HEK293 (cell line): ENCODE measurements at regions not wholly inside any gene's neighbourhood (a gene's known extent, or its start where the extent isn't known, plus 50 kb on each side); places are given as distances from the start of the nearest gene placed in this dataset.

Experiments used
- CTCF ChIA-PET: fragments of 350-600 bp; formaldehyde crosslinking; extraction: SDS; loops from one replicate; lab custom pipeline; 2021; ENCODE audit warnings: antibody characterized with exemption; lab: Yijun Ruan, JAX
- POLR2A ChIA-PET: fragments of 300-600 bp; formaldehyde crosslinking; extraction: SDS; loops from one replicate; lab custom pipeline; 2020; ENCODE audit warnings: antibody characterized with exemption, inconsistent platforms; lab: Yijun Ruan, JAX
- H3K27ac ChIP-seq: fragments of 200-500 bp; sonication (Bioruptor generic); 2 replicates; pipeline ENCODE4 v1.5.1; 2014; ENCODE audit warnings: low read depth, low read length, control low read depth, inconsistent platforms; ENCODE audit errors: extremely low read depth
- H3K36me3 ChIP-seq, 2 experiments: fragments of 200-500 bp in 1 of 2; sonication (Bioruptor generic) in 1 of 2; 1 replicate in 1 of 2; 2 replicates in 1 of 2; pipeline ENCODE4 v1.5.1; 2014 to 2017; ENCODE audit warnings: inconsistent platforms in 2 of 2, low read length in 2 of 2; ENCODE audit not compliant: control insufficient read depth in 2 of 2, insufficient read depth in 1 of 2
- H3K4me1 ChIP-seq: fragments of 200-500 bp; sonication (Bioruptor generic); 2 replicates; pipeline ENCODE4 v1.5.1; 2014; ENCODE audit warnings: mild to moderate bottlenecking, low read length, inconsistent platforms; ENCODE audit not compliant: control insufficient read depth, insufficient read depth
- H3K4me3 ChIP-seq: 2 replicates; pipeline ENCODE4 v1.5.1; 2011; ENCODE audit warnings: low read depth, mild to moderate bottlenecking, control low read depth, low read length, moderate library complexity
- H3K9me3 ChIP-seq: fragments of 200-500 bp; sonication (Bioruptor generic); 2 replicates; pipeline ENCODE4 v1.5.1; 2014; ENCODE audit warnings: low read depth, low read length, inconsistent platforms; ENCODE audit not compliant: control insufficient read depth, insufficient read depth
- EGR2 ChIP-seq: fragments of 450-650 bp; formaldehyde crosslinking; IDR thresholded peaks from 2 replicates; pipeline ENCODE4 v1.5.1; 2016; ENCODE audit warnings: low read depth, missing biosample characterization, missing genetic modification characterization
- OVOL3 ChIP-seq: fragments of 450-650 bp; formaldehyde crosslinking; IDR thresholded peaks from 2 replicates; pipeline ENCODE4 v1.5.1; 2016; ENCODE audit warnings: missing biosample characterization, missing genetic modification characterization
- SP3 ChIP-seq: fragments of 450-650 bp; formaldehyde crosslinking; IDR thresholded peaks from 2 replicates; pipeline ENCODE4 v1.5.1; 2016; ENCODE audit warnings: missing biosample characterization, missing genetic modification characterization
- YY1 ChIP-seq: fragments of 450-650 bp; formaldehyde crosslinking; IDR thresholded peaks from 2 replicates; pipeline ENCODE4 v1.5.1; 2018; ENCODE audit warnings: missing biosample characterization, missing genetic modification characterization
- ZBTB20 ChIP-seq: fragments of 450-650 bp; formaldehyde crosslinking; IDR thresholded peaks from 2 replicates; pipeline ENCODE4 v1.5.1; 2016; ENCODE audit warnings: missing biosample characterization, missing genetic modification characterization
- ZBTB8A ChIP-seq: fragments of 450-650 bp; formaldehyde crosslinking; IDR thresholded peaks from 2 replicates; pipeline ENCODE4 v1.5.1; 2016; ENCODE audit warnings: missing biosample characterization, missing genetic modification characterization
- ZNF140 ChIP-seq: fragments of 450-650 bp; formaldehyde crosslinking; IDR thresholded peaks from 2 replicates; pipeline ENCODE4 v1.5.1; 2016; ENCODE audit warnings: missing biosample characterization, missing genetic modification characterization
- ZNF146 ChIP-seq: fragments of 450-650 bp; formaldehyde crosslinking; IDR thresholded peaks from 2 replicates; pipeline ENCODE4 v1.5.1; 2016; ENCODE audit warnings: missing biosample characterization, missing genetic modification characterization
- ZNF157 ChIP-seq: fragments of 450-650 bp; formaldehyde crosslinking; IDR thresholded peaks from 2 replicates; pipeline ENCODE4 v1.5.1; 2016; ENCODE audit warnings: missing biosample characterization, missing genetic modification characterization
- ZNF221 ChIP-seq: fragments of 450-650 bp; formaldehyde crosslinking; IDR thresholded peaks from 2 replicates; pipeline ENCODE4 v1.5.1; 2017; ENCODE audit warnings: missing biosample characterization, missing genetic modification characterization, borderline replicate concordance
- ZNF48 ChIP-seq: fragments of 450-650 bp; formaldehyde crosslinking; IDR thresholded peaks from 2 replicates; pipeline ENCODE4 v1.5.1; 2016; ENCODE audit warnings: missing biosample characterization, missing genetic modification characterization
- ZNF571 ChIP-seq: fragments of 450-650 bp; formaldehyde crosslinking; IDR thresholded peaks from 2 replicates; pipeline ENCODE4 v1.5.0; 2017; ENCODE audit warnings: missing biosample characterization, missing genetic modification characterization
- ZNF585B ChIP-seq: fragments of 450-650 bp; formaldehyde crosslinking; IDR thresholded peaks from 2 replicates; pipeline ENCODE4 v1.5.1; 2016; ENCODE audit warnings: missing biosample characterization, missing genetic modification characterization
- ZSCAN23 ChIP-seq: fragments of 450-650 bp; formaldehyde crosslinking; IDR thresholded peaks from 2 replicates; pipeline ENCODE4 v1.5.1; 2016; ENCODE audit warnings: missing biosample characterization, missing genetic modification characterization
- TF ChIP-seq, protein P1 (sequence below): fragments of 450-650 bp; formaldehyde crosslinking; IDR thresholded peaks from 2 replicates; pipeline ENCODE4 v1.5.1; 2016; ENCODE audit warnings: missing biosample characterization, missing genetic modification characterization, low read depth
- TF ChIP-seq, protein P2 (sequence below): fragments of 450-650 bp; formaldehyde crosslinking; IDR thresholded peaks from 2 replicates; pipeline ENCODE4 v1.5.1; 2016; ENCODE audit warnings: missing biosample characterization, missing genetic modification characterization
- TF ChIP-seq, protein P3 (sequence below): fragments of 450-650 bp; formaldehyde crosslinking; IDR thresholded peaks from 2 replicates; pipeline ENCODE4 v1.5.1; 2016; ENCODE audit warnings: missing biosample characterization, missing genetic modification characterization, borderline replicate concordance
- TF ChIP-seq, protein P4 (sequence below): fragments of 450-650 bp; formaldehyde crosslinking; IDR thresholded peaks from 2 replicates; pipeline ENCODE4 v1.5.1; 2016; ENCODE audit warnings: missing biosample characterization, missing genetic modification characterization

DNA sequence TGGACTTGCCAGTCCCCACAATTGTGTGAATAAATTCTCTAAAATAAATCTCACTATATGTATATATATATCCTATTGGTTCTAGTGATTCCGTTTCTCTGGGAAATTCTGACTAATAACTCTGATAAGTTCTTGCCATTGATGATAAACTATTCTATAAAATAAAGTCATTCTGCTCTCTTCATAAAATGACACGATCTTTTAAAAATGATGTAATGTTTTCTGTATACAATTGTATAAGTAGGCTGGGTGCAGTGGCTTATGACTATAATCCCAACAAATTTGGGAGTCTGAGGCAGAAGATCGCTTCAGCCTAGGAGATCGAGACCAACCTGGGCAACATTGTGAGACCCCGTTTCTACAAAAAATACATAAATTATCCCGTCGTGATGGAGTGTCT, 541.0 kb upstream of the ADGRL4 start:
- Histone ChIP-seq H3K4me1 (no peaks in the 10 kb centered on the region), H3K36me3 (no peaks in the 10 kb centered on the region), H3K4me3 (no peak overlapping the region)
- POLR2A ChIA-PET: no interaction called here
- CTCF ChIA-PET: no interaction called here
- TF ChIP-seq, protein P1, sequence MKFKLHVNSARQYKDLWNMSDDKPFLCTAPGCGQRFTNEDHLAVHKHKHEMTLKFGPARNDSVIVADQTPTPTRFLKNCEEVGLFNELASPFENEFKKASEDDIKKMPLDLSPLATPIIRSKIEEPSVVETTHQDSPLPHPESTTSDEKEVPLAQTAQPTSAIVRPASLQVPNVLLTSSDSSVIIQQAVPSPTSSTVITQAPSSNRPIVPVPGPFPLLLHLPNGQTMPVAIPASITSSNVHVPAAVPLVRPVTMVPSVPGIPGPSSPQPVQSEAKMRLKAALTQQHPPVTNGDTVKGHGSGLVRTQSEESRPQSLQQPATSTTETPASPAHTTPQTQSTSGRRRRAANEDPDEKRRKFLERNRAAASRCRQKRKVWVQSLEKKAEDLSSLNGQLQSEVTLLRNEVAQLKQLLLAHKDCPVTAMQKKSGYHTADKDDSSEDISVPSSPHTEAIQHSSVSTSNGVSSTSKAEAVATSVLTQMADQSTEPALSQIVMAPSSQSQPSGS (tag by site-specific recombination): peak; percentile 58; the same call in 1 of the 2 replicates
- TF ChIP-seq ZNF146 (tag by site-specific recombination) (no peak), YY1 (tag by site-specific recombination) (no peak)
- TF ChIP-seq, protein P2, sequence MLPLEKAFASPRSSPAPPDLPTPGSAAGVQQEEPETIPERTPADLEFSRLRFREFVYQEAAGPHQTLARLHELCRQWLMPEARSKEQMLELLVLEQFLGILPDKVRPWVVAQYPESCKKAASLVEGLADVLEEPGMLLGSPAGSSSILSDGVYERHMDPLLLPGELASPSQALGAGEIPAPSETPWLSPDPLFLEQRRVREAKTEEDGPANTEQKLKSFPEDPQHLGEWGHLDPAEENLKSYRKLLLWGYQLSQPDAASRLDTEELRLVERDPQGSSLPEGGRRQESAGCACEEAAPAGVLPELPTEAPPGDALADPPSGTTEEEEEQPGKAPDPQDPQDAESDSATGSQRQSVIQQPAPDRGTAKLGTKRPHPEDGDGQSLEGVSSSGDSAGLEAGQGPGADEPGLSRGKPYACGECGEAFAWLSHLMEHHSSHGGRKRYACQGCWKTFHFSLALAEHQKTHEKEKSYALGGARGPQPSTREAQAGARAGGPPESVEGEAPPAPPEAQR (tag by site-specific recombination): no peak
- TF ChIP-seq, all 188 proteins: peak for 1
- Histone ChIP-seq H3K27ac (no peak overlapping the region), H3K9me3 (no peaks in the 10 kb centered on the region)

DNA sequence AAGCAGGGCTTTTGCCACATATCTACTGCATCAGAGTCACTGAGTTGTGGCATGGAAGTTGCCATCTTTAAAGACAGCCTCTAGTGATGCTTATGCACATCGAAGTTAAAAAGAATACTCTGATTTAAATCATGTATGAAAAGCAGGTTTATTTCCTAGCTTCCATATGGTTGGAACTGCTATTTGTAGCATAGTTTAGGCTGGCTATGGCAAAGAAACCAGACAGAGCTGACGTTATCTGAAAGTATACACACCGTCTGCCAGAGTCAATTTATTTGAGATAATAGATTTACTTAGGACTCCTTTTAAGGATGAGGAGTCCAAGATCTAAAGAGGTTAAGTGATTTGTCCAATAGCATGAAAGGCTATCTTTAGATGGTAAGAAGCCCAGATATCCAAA, 536.9 kb upstream of the ADGRL4 start:
- no peak overlapping the region for H3K27ac ChIP-seq
- H3K4me1 ChIP-seq: no peaks in the 10 kb centered on the region
- CTCF ChIA-PET: no interaction called here
- no peaks in the 10 kb centered on the region for H3K36me3 ChIP-seq
- H3K4me3 ChIP-seq: no peak overlapping the region
- no peak for TF ChIP-seq ZNF571 (tag by site-specific recombination)
- no peak for TF ChIP-seq ZNF48
- TF ChIP-seq, all 188 proteins: peak for 0
- POLR2A ChIA-PET: no interaction called here
- no peaks in the 10 kb centered on the region for H3K9me3 ChIP-seq

DNA sequence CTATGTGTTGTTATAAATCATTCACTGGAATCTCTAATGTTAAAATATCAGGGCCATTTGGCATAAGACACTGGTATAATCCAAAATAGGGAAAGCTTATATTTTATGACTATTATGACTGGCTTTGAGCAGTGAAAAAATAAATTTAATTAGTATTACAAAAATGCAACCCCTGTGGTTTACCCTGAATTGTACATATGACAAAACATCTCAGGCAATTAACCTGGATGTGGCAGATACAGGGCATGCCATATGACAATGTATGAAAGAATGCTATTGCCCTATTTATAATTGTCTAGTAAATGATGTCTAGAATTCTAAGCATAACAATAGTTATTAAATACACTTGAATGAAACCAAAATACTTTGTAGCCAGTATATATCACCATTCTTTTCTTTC, 532.5 kb upstream of the ADGRL4 start:
- Histone ChIP-seq H3K9me3 (no peaks in the 10 kb centered on the region), H3K4me3 (no peak overlapping the region), H3K4me1 (no peaks in the 10 kb centered on the region), H3K36me3 (no peaks in the 10 kb centered on the region), H3K27ac (no peak overlapping the region)
- CTCF ChIA-PET: no interaction called here
- POLR2A ChIA-PET: no interaction called here
- TF ChIP-seq, protein P3, sequence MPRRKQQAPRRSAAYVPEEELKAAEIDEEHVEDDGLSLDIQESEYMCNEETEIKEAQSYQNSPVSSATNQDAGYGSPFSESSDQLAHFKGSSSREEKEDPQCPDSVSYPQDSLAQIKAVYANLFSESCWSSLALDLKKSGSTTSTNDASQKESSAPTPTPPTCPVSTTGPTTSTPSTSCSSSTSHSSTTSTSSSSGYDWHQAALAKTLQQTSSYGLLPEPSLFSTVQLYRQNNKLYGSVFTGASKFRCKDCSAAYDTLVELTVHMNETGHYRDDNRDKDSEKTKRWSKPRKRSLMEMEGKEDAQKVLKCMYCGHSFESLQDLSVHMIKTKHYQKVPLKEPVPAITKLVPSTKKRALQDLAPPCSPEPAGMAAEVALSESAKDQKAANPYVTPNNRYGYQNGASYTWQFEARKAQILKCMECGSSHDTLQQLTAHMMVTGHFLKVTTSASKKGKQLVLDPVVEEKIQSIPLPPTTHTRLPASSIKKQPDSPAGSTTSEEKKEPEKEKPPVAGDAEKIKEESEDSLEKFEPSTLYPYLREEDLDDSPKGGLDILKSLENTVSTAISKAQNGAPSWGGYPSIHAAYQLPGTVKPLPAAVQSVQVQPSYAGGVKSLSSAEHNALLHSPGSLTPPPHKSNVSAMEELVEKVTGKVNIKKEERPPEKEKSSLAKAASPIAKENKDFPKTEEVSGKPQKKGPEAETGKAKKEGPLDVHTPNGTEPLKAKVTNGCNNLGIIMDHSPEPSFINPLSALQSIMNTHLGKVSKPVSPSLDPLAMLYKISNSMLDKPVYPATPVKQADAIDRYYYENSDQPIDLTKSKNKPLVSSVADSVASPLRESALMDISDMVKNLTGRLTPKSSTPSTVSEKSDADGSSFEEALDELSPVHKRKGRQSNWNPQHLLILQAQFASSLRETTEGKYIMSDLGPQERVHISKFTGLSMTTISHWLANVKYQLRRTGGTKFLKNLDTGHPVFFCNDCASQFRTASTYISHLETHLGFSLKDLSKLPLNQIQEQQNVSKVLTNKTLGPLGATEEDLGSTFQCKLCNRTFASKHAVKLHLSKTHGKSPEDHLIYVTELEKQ: no peak
- no peak for TF ChIP-seq ZNF585B (tag by site-specific recombination)
- TF ChIP-seq ZSCAN23 (tag by site-specific recombination): no peak

DNA sequence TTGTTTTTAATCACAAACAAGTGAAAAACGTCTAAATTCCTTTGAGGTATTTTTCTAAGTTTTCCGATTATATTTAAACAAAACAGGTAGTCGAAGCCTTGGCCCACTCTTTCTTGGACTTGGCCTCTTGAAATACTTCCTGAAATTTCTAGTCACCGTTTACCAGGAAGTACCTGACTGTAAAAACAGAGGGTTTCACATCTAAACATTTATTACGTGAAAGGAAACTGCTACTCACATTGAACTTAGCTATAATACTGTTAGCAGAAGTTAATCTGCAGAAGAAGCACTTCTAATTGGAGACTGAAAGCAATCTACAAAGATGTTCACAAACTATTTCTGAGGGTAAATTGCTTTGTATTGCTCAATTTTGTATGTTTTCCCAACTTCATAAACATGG, 526.0 kb upstream of the ADGRL4 start:
- Histone ChIP-seq H3K4me3 (no peak overlapping the region), H3K9me3 (no peaks in the 10 kb centered on the region), H3K4me1 (no peaks in the 10 kb centered on the region), H3K36me3 (no peaks in the 10 kb centered on the region), H3K27ac (no peak overlapping the region)
- ChIA-PET CTCF (interaction anchor here (1.0 to 1.1 kb wide), 2 partner anchors 11 to 915 kb away, joined by 3 read pairs; no protein-coding TSS in a partner anchor), POLR2A (no interaction called here)
- TF ChIP-seq SP3 (no peak), ZNF157 (tag by site-specific recombination) (no peak), ZBTB20 (tag by site-specific recombination) (no peak), ZNF221 (tag by site-specific recombination) (no peak), ZBTB8A (tag by site-specific recombination) (no peak), ZNF571 (tag by site-specific recombination) (no peak), ZNF140 (tag by site-specific recombination) (no peak), EGR2 (no peak), OVOL3 (tag by site-specific recombination) (no peak)
- TF ChIP-seq, protein P4, sequence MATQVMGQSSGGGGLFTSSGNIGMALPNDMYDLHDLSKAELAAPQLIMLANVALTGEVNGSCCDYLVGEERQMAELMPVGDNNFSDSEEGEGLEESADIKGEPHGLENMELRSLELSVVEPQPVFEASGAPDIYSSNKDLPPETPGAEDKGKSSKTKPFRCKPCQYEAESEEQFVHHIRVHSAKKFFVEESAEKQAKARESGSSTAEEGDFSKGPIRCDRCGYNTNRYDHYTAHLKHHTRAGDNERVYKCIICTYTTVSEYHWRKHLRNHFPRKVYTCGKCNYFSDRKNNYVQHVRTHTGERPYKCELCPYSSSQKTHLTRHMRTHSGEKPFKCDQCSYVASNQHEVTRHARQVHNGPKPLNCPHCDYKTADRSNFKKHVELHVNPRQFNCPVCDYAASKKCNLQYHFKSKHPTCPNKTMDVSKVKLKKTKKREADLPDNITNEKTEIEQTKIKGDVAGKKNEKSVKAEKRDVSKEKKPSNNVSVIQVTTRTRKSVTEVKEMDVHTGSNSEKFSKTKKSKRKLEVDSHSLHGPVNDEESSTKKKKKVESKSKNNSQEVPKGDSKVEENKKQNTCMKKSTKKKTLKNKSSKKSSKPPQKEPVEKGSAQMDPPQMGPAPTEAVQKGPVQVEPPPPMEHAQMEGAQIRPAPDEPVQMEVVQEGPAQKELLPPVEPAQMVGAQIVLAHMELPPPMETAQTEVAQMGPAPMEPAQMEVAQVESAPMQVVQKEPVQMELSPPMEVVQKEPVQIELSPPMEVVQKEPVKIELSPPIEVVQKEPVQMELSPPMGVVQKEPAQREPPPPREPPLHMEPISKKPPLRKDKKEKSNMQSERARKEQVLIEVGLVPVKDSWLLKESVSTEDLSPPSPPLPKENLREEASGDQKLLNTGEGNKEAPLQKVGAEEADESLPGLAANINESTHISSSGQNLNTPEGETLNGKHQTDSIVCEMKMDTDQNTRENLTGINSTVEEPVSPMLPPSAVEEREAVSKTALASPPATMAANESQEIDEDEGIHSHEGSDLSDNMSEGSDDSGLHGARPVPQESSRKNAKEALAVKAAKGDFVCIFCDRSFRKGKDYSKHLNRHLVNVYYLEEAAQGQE (tag by site-specific recombination): no peak
